NCI-H446 (cell line): ENCODE measurements at regions not wholly inside any gene's neighbourhood (a gene's known extent, or its start where the extent isn't known, plus 50 kb on each side); places are given as distances from the start of the nearest gene placed in this dataset.
"Not testable (repeated sequence)": the region's sequence is repeated elsewhere in the genome, so short reads cannot be mapped to it uniquely, and the experiment has no call there.

ENCODE experiments used
- DNase-seq, 2 experiments: peaks; one replicate each; lab custom pipeline; 2025; lab: John Stamatoyannopoulos, UW

GRCh38 chr5:100232736-100233135, 302.4 kb upstream of the FAM174A start:
- peak in 1 of 2 experiments; percentile 21 for DNase-seq

GRCh38 chr5:100188778-100189177, 346.4 kb upstream of the FAM174A start:
- DNase-seq = no peak

- no peak for DNase-seq
These were observed 346.8 kb upstream of the FAM174A start for GRCh38 chr5:100188339-100188738.

GRCh38 chr5:100186181-100186580, 349.0 kb upstream of the FAM174A start:
- DNase-seq = no peak

GRCh38 chr5:100182402-100182801, 352.8 kb upstream of the FAM174A start:
- no peak for DNase-seq

GRCh38 chr5:100175346-100175745, 359.8 kb upstream of the FAM174A start:
- no peak for DNase-seq

GRCh38 chr5:100165309-100165708, 369.9 kb upstream of the FAM174A start:
- no peak for DNase-seq

GRCh38 chr5:100161868-100162267, 373.3 kb upstream of the FAM174A start:
- peak in 1 of 2 experiments; percentile 1 for DNase-seq

GRCh38 chr5:100157066-100157465, 378.1 kb upstream of the FAM174A start:
- no peak for DNase-seq

- DNase-seq = no peak
These were observed 386.9 kb upstream of the FAM174A start for GRCh38 chr5:100148239-100148638.

- DNase-seq = no peak
These were observed 392.6 kb upstream of the FAM174A start for GRCh38 chr5:100142607-100143006.

GRCh38 chr5:100131161-100131560, 404.0 kb upstream of the FAM174A start:
- DNase-seq = no peak

GRCh38 chr5:100130307-100130706, 404.9 kb upstream of the FAM174A start:
- DNase-seq = no peak

GRCh38 chr5:100119903-100120302, 415.3 kb upstream of the FAM174A start:
- DNase-seq = no peak

- DNase-seq = no peak
These were observed 424.7 kb upstream of the FAM174A start for GRCh38 chr5:100110497-100110896.

- DNase-seq = no peak
These were observed 426.3 kb upstream of the FAM174A start for GRCh38 chr5:100108883-100109282.

GRCh38 chr5:100103592-100104119, 431.5 kb upstream of the FAM174A start:
- not testable (repeated sequence) for DNase-seq

- not testable (repeated sequence) for DNase-seq
These were observed 433.7 kb upstream of the FAM174A start for GRCh38 chr5:100101466-100101865.

- DNase-seq = not testable (repeated sequence)
These were observed 438.8 kb upstream of the FAM174A start for GRCh38 chr5:100096328-100096727.

GRCh38 chr5:100080703-100081102, 454.5 kb upstream of the FAM174A start:
- not testable (repeated sequence) for DNase-seq

- DNase-seq = not testable (repeated sequence)
These were observed 456.0 kb upstream of the FAM174A start for GRCh38 chr5:100079163-100079562.

- DNase-seq = not testable (repeated sequence)
These were observed 469.2 kb upstream of the FAM174A start for GRCh38 chr5:100066020-100066419.

GRCh38 chr5:100043475-100043874, 491.7 kb upstream of the FAM174A start:
- no peak for DNase-seq

- peak; percentile 21 to 58 for DNase-seq
These were observed 508.6 kb upstream of the FAM174A start for GRCh38 chr5:100026606-100027005.
